ENCODE measurements at regions not wholly inside any gene's neighbourhood (a gene's known extent, or its start where the extent isn't known, plus 50 kb on each side); places are given as distances from the start of the nearest gene placed in this dataset.

GRCh38 chr12:126389220-126389841 lies 1324.1 kb downstream of the AACS start:
- H3K27me3 ChIP-seq: no peaks in the 10 kb centered on the region
- H3K9me3 ChIP-seq: no peaks in the 10 kb centered on the region
- no peaks in the 10 kb centered on the region for H3K36me3 ChIP-seq
- no peak for TF ChIP-seq CTCF (IDR thresholded peaks at IDR 0.05)
- TF ChIP-seq POLR2A (IDR thresholded peaks at IDR 0.05): no peak
- H3K27ac ChIP-seq: no peak overlapping the region
- H3K4me3 ChIP-seq: no peak overlapping the region
- DNase-seq: no peak
- H3K4me1 ChIP-seq: no peaks in the 10 kb centered on the region

GRCh38 chr12:126389961-126390360 lies 1324.7 kb downstream of the AACS start:
- Histone ChIP-seq H3K9me3 (no peaks in the 10 kb centered on the region), H3K4me3 (no peak overlapping the region), H3K36me3 (no peaks in the 10 kb centered on the region), H3K27ac (no peak overlapping the region), H3K4me1 (no peaks in the 10 kb centered on the region), H3K27me3 (no peaks in the 10 kb centered on the region)
- no peak for DNase-seq
- TF ChIP-seq POLR2A (IDR thresholded peaks at IDR 0.05) (no peak), CTCF (IDR thresholded peaks at IDR 0.05) (no peak)

GRCh38 chr12:126390969-126391566 lies 1325.8 kb downstream of the AACS start:
- H3K4me1 ChIP-seq: no peaks in the 10 kb centered on the region
- H3K36me3 ChIP-seq: no peaks in the 10 kb centered on the region
- H3K27ac ChIP-seq: no peak overlapping the region
- TF ChIP-seq CTCF (IDR thresholded peaks at IDR 0.05): no peak
- TF ChIP-seq POLR2A (IDR thresholded peaks at IDR 0.05): no peak
- H3K27me3 ChIP-seq: no peaks in the 10 kb centered on the region
- no peak overlapping the region for H3K4me3 ChIP-seq
- H3K9me3 ChIP-seq: no peaks in the 10 kb centered on the region
- no peak for DNase-seq

GRCh38 chr12:126396536-126396935 lies 1331.3 kb downstream of the AACS start:
- TF ChIP-seq POLR2A (IDR thresholded peaks at IDR 0.05) (no peak), CTCF (IDR thresholded peaks at IDR 0.05) (no peak)
- Histone ChIP-seq H3K27me3 (no peaks in the 10 kb centered on the region), H3K4me3 (no peak overlapping the region), H3K9me3 (peaks cover 0 to 7% (median 0%) of the 10 kb centered on the region in 4 donors), H3K36me3 (no peaks in the 10 kb centered on the region), H3K4me1 (no peaks in the 10 kb centered on the region), H3K27ac (no peak overlapping the region)
- no peak for DNase-seq

GRCh38 chr12:126397071-126397581 lies 1331.9 kb downstream of the AACS start:
- no peaks in the 10 kb centered on the region for H3K36me3 ChIP-seq
- peaks cover 0 to 7% (median 0%) of the 10 kb centered on the region in 4 donors for H3K9me3 ChIP-seq
- H3K27ac ChIP-seq: no peak overlapping the region
- TF ChIP-seq CTCF (IDR thresholded peaks at IDR 0.05): no peak
- TF ChIP-seq POLR2A (IDR thresholded peaks at IDR 0.05): no peak
- no peaks in the 10 kb centered on the region for H3K27me3 ChIP-seq
- no peak overlapping the region for H3K4me3 ChIP-seq
- no peaks in the 10 kb centered on the region for H3K4me1 ChIP-seq
- no peak for DNase-seq
